Calu3 (cell line): ENCODE measurements at regions not wholly inside any gene's neighbourhood (a gene's known extent, or its start where the extent isn't known, plus 50 kb on each side); places are given as distances from the start of the nearest gene placed in this dataset.

Experiments
- BruUV-seq: library from RNA; stranded (reverse); fragments of 400-500 nt; replicated peaks from 2 replicates; lab custom pipeline; 2021; lab: Mats Ljungman, UMichigan
- CTCF ChIA-PET: fragments of 300-600 bp; sonication (Branson Sonifier 250); formaldehyde crosslinking; loops from one replicate; lab custom pipeline; 2022; ENCODE audit warnings: antibody characterized with exemption; lab: Charles Lee
- DNase-seq: peaks from one replicate; pipeline ENCODE4 v3.0.0; 2022
- H3K27ac Mint-ChIP-seq: one replicate; pipeline ENCODE4 v1.8.0; 2022; ENCODE audit warnings: mixed read lengths; ENCODE audit not compliant: unreplicated experiment
- H3K27me3 Mint-ChIP-seq: one replicate; pipeline ENCODE4 v1.8.0; 2022; ENCODE audit warnings: mixed read lengths; ENCODE audit not compliant: unreplicated experiment
- H3K36me3 Mint-ChIP-seq: one replicate; pipeline ENCODE4 v1.8.0; 2022; ENCODE audit warnings: mild to moderate bottlenecking, moderate library complexity, mixed read lengths; ENCODE audit not compliant: insufficient read depth, unreplicated experiment
- H3K4me1 Mint-ChIP-seq: one replicate; pipeline ENCODE4 v1.8.0; 2022; ENCODE audit warnings: mild to moderate bottlenecking, low read depth, mixed read lengths; ENCODE audit not compliant: unreplicated experiment
- H3K4me3 Mint-ChIP-seq: one replicate; pipeline ENCODE4 v1.8.0; 2022; ENCODE audit warnings: mild to moderate bottlenecking, low read depth, moderate library complexity, mixed read lengths; ENCODE audit not compliant: unreplicated experiment
- H3K9me3 Mint-ChIP-seq: one replicate; pipeline ENCODE4 v1.8.0; 2022; ENCODE audit warnings: low read depth, mixed read lengths; ENCODE audit not compliant: unreplicated experiment
- intact Hi-C: fragments of 100-400 bp; cut with micrococcal nuclease; formaldehyde crosslinking; loops from one replicate; pipeline ENCODE4 v1.10.0; 2022; ENCODE audit not compliant: unreplicated experiment
- TF ChIP-seq, protein P1 (sequence below): fragments of 200-600 bp; IDR thresholded peaks from one replicate; pipeline ENCODE4 v1.8.0; 2022; ENCODE audit warnings: antibody characterized with exemption; ENCODE audit not compliant: unreplicated experiment

GRCh38 chr18:67243799-67244587 is 272.5 kb downstream of the DSEL start:
- Mint-ChIP-seq H3K27me3 (no peaks in the 10 kb centered on the region), H3K9me3 (no peaks in the 10 kb centered on the region), H3K4me1 (peaks cover 8% of the 10 kb centered on the region), H3K4me3 (peak overlapping the region; percentile 58), H3K27ac (peak overlapping the region; percentile 18), H3K36me3 (no peaks in the 10 kb centered on the region)
- no TSS peak for BruUV-seq
- CTCF ChIA-PET = interaction anchor here (0.7 kb wide), 1 partner anchor 1237 kb away, joined by 3 read pairs; no protein-coding TSS in a partner anchor
- DNase-seq = no peak
- TF ChIP-seq, protein P1, sequence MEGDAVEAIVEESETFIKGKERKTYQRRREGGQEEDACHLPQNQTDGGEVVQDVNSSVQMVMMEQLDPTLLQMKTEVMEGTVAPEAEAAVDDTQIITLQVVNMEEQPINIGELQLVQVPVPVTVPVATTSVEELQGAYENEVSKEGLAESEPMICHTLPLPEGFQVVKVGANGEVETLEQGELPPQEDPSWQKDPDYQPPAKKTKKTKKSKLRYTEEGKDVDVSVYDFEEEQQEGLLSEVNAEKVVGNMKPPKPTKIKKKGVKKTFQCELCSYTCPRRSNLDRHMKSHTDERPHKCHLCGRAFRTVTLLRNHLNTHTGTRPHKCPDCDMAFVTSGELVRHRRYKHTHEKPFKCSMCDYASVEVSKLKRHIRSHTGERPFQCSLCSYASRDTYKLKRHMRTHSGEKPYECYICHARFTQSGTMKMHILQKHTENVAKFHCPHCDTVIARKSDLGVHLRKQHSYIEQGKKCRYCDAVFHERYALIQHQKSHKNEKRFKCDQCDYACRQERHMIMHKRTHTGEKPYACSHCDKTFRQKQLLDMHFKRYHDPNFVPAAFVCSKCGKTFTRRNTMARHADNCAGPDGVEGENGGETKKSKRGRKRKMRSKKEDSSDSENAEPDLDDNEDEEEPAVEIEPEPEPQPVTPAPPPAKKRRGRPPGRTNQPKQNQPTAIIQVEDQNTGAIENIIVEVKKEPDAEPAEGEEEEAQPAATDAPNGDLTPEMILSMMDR = no peak
- intact Hi-C loops = no loop called here

DNA sequence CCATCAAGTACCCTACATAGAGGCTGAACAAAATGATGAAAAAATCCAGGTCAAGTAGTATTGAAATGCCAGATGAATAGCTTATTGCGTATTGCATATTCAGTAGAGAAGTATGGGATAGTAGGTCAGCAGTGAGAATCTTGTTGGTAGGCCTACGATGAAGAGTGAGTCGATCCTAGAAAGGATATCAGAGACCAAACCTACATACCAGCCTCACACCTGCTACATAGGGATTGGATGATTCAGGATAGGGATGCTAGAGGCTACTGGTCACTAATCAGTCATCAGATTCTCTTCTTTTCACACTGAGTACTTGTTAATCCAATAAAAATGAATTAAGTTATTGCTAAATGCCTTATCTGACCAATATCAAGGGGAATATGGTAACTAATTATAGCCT is 274.5 kb downstream of the DSEL start:
- no TSS peak for BruUV-seq
- Mint-ChIP-seq H3K4me3 (no peak overlapping the region), H3K36me3 (no peaks in the 10 kb centered on the region), H3K27ac (no peak overlapping the region), H3K9me3 (no peaks in the 10 kb centered on the region), H3K4me1 (peaks cover 8% of the 10 kb centered on the region), H3K27me3 (no peaks in the 10 kb centered on the region)
- CTCF ChIA-PET = interaction anchor here (0.5 to 0.6 kb wide), 2 partner anchors 21 to 1077 kb away, joined by 5 to 6 read pairs; no protein-coding TSS in a partner anchor
- TF ChIP-seq, protein P1 = no peak
- no peak for DNase-seq
- intact Hi-C loops = no loop called here

GRCh38 chr18:67241299-67241698 is 275.2 kb downstream of the DSEL start:
- Mint-ChIP-seq H3K27me3 (no peaks in the 10 kb centered on the region), H3K36me3 (no peaks in the 10 kb centered on the region), H3K4me3 (no peak overlapping the region), H3K4me1 (peaks cover 8% of the 10 kb centered on the region), H3K27ac (no peak overlapping the region), H3K9me3 (no peaks in the 10 kb centered on the region)
- intact Hi-C loops = no loop called here
- BruUV-seq = no TSS peak
- DNase-seq = no peak
- TF ChIP-seq, protein P1 = no peak
- CTCF ChIA-PET = no interaction called here

DNA sequence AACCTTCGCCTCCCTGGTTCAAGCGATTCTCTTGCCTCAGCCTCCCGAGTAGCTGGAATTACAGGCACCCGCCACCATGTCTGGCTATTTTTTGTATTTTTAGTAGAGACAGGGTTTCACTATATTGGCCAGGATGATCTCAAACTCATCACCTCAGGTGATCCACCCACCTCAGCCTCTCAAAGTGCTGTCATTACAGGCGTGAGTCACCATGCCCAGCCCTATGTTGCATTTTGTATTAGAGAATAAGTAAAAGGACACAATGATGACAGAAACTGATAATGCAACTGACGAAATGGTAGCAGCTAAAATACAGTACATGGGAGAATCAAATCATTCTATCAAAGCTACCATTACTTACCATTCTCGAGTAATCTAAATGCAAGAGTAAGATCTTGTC is 276.7 kb downstream of the DSEL start:
- intact Hi-C loops = no loop called here
- Mint-ChIP-seq H3K4me1 (peaks cover 8% of the 10 kb centered on the region), H3K27me3 (no peaks in the 10 kb centered on the region), H3K36me3 (no peaks in the 10 kb centered on the region), H3K9me3 (no peaks in the 10 kb centered on the region), H3K27ac (no peak overlapping the region), H3K4me3 (no peak overlapping the region)
- TF ChIP-seq, protein P1 = no peak
- DNase-seq = no peak
- CTCF ChIA-PET = interaction anchor here (0.7 kb wide), 1 partner anchor 135 kb away, joined by 3 read pairs; no protein-coding TSS in a partner anchor
- BruUV-seq = no TSS peak
